GM18858 (cell line): ENCODE measurements at regions not wholly inside any gene's neighbourhood (a gene's known extent, or its start where the extent isn't known, plus 50 kb on each side); places are given as distances from the start of the nearest gene placed in this dataset.

Experiments
- ATAC-seq: cut with Tn5 transposase; IDR thresholded peaks from one replicate; pipeline ENCODE4 v1.9.1; 2021; ENCODE audit not compliant: unreplicated experiment

- no peak for ATAC-seq
Measured at GRCh38 chr21:35256468-35256988, 207.4 kb upstream of the RUNX1 start.

GRCh38 chr21:35254765-35255138, 205.7 kb upstream of the RUNX1 start:
- ATAC-seq = no peak

- ATAC-seq = no peak
Measured at GRCh38 chr21:35254006-35254764, 205.1 kb upstream of the RUNX1 start.

- no peak for ATAC-seq
Measured at GRCh38 chr21:35252831-35253230, 203.7 kb upstream of the RUNX1 start.

- ATAC-seq = no peak
Measured at GRCh38 chr21:35249636-35250035, 200.5 kb upstream of the RUNX1 start.

GRCh38 chr21:35245879-35246278, 196.8 kb upstream of the RUNX1 start:
- no peak for ATAC-seq

- no peak for ATAC-seq
Measured at GRCh38 chr21:35244514-35244913, 195.4 kb upstream of the RUNX1 start.

GRCh38 chr21:35243171-35243570, 194.1 kb upstream of the RUNX1 start:
- no peak for ATAC-seq

- ATAC-seq = no peak
Measured at GRCh38 chr21:35239811-35240219, 190.7 kb upstream of the RUNX1 start.

- no peak for ATAC-seq
Measured at GRCh38 chr21:35238119-35238518, 189.0 kb upstream of the RUNX1 start.

- no peak for ATAC-seq
Measured at GRCh38 chr21:35237287-35237686, 188.2 kb upstream of the RUNX1 start.

GRCh38 chr21:35236090-35236489, 187.0 kb upstream of the RUNX1 start:
- no peak for ATAC-seq

GRCh38 chr21:35234725-35235124, 185.6 kb upstream of the RUNX1 start:
- ATAC-seq = peak; percentile 66

- ATAC-seq = no peak
Measured at GRCh38 chr21:35233756-35234155, 184.7 kb upstream of the RUNX1 start.

GRCh38 chr21:35232545-35233176, 183.6 kb upstream of the RUNX1 start:
- no peak for ATAC-seq

- no peak for ATAC-seq
Measured at GRCh38 chr21:35231090-35231489, 182.0 kb upstream of the RUNX1 start.

GRCh38 chr21:35229290-35229689, 180.2 kb upstream of the RUNX1 start:
- ATAC-seq = no peak

GRCh38 chr21:35227786-35228185, 178.7 kb upstream of the RUNX1 start:
- ATAC-seq = peak; percentile 21

- peak; percentile 71 for ATAC-seq
Measured at GRCh38 chr21:35226968-35227744, 178.1 kb upstream of the RUNX1 start.

GRCh38 chr21:35226328-35226727, 177.2 kb upstream of the RUNX1 start:
- no peak for ATAC-seq

- no peak for ATAC-seq
Measured at GRCh38 chr21:35225573-35225972, 176.5 kb upstream of the RUNX1 start.
